Muscle layer of duodenum (tissue), 2 donors: ENCODE measurements at regions not wholly inside any gene's neighbourhood (a gene's known extent, or its start where the extent isn't known, plus 50 kb on each side); places are given as distances from the start of the nearest gene placed in this dataset.

Experiments
- H3K27ac ChIP-seq: one replicate; pipeline ENCODE4 v1.7.0; 2013; ENCODE audit warnings: mild to moderate bottlenecking, low read length
- H3K27me3 ChIP-seq: one replicate; pipeline ENCODE4 v1.7.0; 2013; ENCODE audit warnings: low read depth, mild to moderate bottlenecking, control low read depth, low read length
- H3K36me3 ChIP-seq, 2 donors: one replicate each; pipeline ENCODE4 v1.7.0; 2013; ENCODE audit warnings: low read length in 2 of 2, control low read depth in 1 of 2, mild to moderate bottlenecking in 1 of 2; ENCODE audit not compliant: insufficient read depth in 2 of 2, control insufficient read depth in 1 of 2
- H3K4me1 ChIP-seq, 2 donors: one replicate each; pipeline ENCODE4 v1.7.0; 2013; ENCODE audit warnings: low read length in 2 of 2, mild to moderate bottlenecking in 2 of 2, control low read depth in 1 of 2, moderate library complexity in 1 of 2; ENCODE audit not compliant: insufficient read depth in 2 of 2, control insufficient read depth in 1 of 2
- H3K4me3 ChIP-seq, 2 donors: one replicate each; pipeline ENCODE4 v1.7.0; 2013; ENCODE audit warnings: low read length in 2 of 2, low read depth in 1 of 2, mild to moderate bottlenecking in 1 of 2
- H3K9me3 ChIP-seq, 2 donors: one replicate each; pipeline ENCODE4 v1.7.0; 2013; ENCODE audit warnings: low read length in 2 of 2, control low read depth in 1 of 2, mild to moderate bottlenecking in 1 of 2; ENCODE audit not compliant: control insufficient read depth in 1 of 2
- donor health status: healthy.

DNA sequence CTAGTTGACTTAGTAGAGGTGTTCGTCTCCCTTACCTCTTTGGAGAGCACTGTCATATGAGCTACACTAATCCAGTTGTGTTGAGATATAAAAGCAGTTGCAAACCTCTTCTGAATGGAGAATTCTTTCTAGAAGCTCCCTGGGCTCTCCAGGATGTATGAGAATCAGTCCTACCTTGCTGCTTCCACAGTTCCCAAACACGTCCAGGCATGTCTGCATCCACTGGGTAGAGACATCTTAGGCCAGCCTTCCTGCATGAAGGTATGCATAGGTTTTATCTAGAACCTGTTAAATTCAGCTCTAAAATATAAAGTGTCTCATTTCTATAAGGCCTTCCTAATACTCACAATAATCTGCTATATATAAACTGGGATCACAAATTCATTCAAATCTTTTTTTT lies 297.7 kb downstream of the CDC5L start:
- no peaks in the 10 kb centered on the region for H3K4me1 ChIP-seq
- H3K27me3 ChIP-seq, result no peaks in the 10 kb centered on the region
- no peak overlapping the region for H3K4me3 ChIP-seq
- no peak overlapping the region for H3K27ac ChIP-seq
- H3K36me3 ChIP-seq, result no peaks in the 10 kb centered on the region
- peaks cover 0 to 6% of the 10 kb centered on the region in 2 donors for H3K9me3 ChIP-seq

DNA sequence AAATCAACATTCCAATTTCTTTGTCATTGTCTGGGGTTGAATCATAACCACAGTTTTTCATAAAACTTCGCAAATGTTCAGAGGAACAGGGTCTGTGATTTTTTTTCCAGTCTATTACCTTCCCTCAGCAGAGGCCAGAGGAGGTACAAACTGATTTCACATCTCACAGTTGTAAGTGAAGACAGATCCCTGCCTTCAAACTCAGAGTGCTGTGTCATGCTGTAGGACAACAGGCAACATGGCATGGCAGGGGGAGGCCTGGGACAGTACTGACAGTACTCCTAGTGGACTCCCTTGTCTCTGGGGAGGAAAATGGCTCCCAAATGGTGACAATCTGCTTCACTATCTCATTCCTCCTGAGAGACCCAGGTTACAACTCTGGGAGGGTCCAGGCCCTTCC lies 308.6 kb downstream of the CDC5L start:
- H3K9me3 ChIP-seq, result no peaks in the 10 kb centered on the region
- H3K27ac ChIP-seq, result no peak overlapping the region
- H3K36me3 ChIP-seq, result no peaks in the 10 kb centered on the region

DNA sequence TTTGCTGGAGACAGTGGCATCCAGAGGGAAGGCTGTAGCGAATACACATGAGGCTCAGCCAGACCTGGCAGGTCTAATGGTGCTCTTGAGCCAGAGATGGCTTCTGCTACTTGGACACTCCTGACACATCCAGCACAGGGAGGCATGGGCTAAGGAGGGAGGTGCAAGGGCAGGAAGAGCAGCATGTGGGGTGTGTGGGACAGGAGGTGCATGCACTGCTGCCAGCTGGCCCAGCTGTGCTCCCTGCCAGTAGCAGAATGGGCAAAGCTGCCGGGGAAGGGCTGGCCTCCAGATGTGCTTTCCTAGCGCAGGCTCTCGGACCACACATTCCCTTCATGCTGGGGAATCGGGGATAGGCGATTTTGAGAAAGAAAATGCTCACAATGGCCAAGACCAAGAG lies 309.2 kb downstream of the CDC5L start:
- Histone ChIP-seq H3K27me3 (no peaks in the 10 kb centered on the region), H3K36me3 (no peaks in the 10 kb centered on the region), H3K4me3 (no peak overlapping the region), H3K27ac (no peak overlapping the region), H3K4me1 (no peaks in the 10 kb centered on the region), H3K9me3 (no peaks in the 10 kb centered on the region)

More for the DNA sequence above, 308.6 kb downstream of the CDC5L start:
- no peaks in the 10 kb centered on the region for H3K4me1 ChIP-seq
- H3K4me3 ChIP-seq, result no peak overlapping the region
- no peaks in the 10 kb centered on the region for H3K27me3 ChIP-seq

DNA sequence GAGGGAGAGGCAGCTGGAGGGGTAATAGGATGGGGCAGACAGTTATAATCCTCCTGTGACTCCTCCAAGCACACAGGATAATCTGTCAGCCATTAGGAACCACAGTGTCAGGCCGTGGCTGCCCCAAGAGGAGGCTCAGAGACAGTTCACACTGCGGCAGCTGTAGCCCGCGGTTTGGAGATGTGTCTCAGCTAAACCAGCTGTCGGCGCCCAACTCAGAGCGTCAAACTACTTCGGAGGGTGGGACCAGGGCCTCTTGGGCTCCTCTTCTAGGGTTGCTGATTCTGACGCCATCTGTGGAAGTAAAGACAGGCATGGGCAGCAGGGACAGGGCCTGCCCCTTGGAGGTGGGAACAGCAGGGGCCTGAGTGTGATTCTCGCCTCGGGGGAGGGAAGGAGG lies 309.8 kb downstream of the CDC5L start:
- no peak overlapping the region for H3K4me3 ChIP-seq
- no peaks in the 10 kb centered on the region for H3K27me3 ChIP-seq
- H3K27ac ChIP-seq, result no peak overlapping the region
- no peaks in the 10 kb centered on the region for H3K36me3 ChIP-seq
- no peaks in the 10 kb centered on the region for H3K9me3 ChIP-seq
- H3K4me1 ChIP-seq, result no peaks in the 10 kb centered on the region

DNA sequence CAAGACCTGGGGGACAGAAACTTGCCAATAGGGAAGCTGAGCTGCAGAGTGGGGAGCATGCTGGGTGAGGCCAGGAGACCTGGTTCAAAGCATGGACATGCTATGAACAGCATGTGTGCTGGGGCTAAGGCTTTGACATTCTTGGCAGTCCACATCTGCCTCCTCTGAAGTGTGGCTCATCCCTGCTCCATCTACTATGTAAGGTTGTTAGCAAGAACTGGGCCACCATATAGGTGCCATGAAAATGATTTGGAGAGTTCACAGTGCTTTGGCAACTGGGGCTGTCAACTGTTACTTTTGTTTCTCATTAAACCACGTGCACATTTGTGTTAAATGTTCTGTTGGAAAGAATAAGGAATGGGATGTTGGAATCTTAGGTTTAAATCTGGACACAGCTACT lies 311.1 kb downstream of the CDC5L start:
- Histone ChIP-seq H3K4me3 (no peak overlapping the region), H3K27ac (no peak overlapping the region), H3K9me3 (no peaks in the 10 kb centered on the region), H3K4me1 (no peaks in the 10 kb centered on the region), H3K27me3 (no peaks in the 10 kb centered on the region), H3K36me3 (no peaks in the 10 kb centered on the region)

DNA sequence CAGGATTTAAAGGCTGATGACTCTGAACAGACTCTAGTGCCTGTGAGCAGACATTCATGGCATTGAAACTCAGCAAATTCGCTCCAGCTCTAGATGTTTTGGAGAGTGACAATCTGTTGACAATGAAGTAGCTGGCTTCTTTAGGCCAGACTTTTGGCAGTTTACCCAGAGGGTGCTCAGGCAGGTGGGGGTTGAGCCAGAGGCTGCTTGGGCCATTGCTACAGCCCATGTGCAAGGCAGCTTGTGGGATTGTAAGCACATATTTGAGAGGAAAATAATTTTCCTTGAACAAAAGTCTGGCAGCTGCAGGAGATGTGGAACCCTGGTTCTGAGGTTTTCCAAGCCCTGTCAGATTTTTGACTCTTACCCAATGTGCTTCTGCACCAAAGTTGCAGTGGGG lies 311.6 kb downstream of the CDC5L start:
- Histone ChIP-seq H3K36me3 (no peaks in the 10 kb centered on the region), H3K9me3 (no peaks in the 10 kb centered on the region), H3K4me1 (no peaks in the 10 kb centered on the region), H3K4me3 (no peak overlapping the region), H3K27me3 (no peaks in the 10 kb centered on the region), H3K27ac (no peak overlapping the region)

- Histone ChIP-seq H3K27me3 (no peaks in the 10 kb centered on the region), H3K4me3 (no peak overlapping the region), H3K9me3 (no peaks in the 10 kb centered on the region), H3K27ac (no peak overlapping the region), H3K36me3 (no peaks in the 10 kb centered on the region), H3K4me1 (no peaks in the 10 kb centered on the region)
Observed at GRCh38 chr6:44699851-44700250, 312.3 kb downstream of the CDC5L start.

DNA sequence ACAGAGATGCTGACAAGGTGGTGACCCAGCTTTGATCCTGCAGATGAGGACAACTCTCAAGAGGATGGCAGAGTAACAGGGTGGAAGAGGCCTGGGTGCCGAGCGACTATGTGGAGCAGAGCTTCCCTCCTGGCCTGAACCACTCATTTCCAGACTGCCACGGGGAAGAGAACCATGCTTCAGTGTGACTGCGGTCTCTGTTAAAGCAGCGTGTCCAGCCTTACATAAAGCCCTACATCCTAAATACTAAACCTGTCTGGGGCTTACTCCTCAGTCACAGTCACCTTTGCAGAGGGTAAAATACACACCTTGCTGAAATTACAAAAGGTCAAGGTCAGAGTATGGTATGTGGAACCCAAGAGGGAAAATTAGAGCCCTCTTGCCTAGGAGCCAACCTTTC lies 312.9 kb downstream of the CDC5L start:
- H3K4me3 ChIP-seq, result no peak overlapping the region
- no peaks in the 10 kb centered on the region for H3K4me1 ChIP-seq
- no peaks in the 10 kb centered on the region for H3K27me3 ChIP-seq
- H3K9me3 ChIP-seq, result no peaks in the 10 kb centered on the region
- no peaks in the 10 kb centered on the region for H3K36me3 ChIP-seq
- H3K27ac ChIP-seq, result no peak overlapping the region

DNA sequence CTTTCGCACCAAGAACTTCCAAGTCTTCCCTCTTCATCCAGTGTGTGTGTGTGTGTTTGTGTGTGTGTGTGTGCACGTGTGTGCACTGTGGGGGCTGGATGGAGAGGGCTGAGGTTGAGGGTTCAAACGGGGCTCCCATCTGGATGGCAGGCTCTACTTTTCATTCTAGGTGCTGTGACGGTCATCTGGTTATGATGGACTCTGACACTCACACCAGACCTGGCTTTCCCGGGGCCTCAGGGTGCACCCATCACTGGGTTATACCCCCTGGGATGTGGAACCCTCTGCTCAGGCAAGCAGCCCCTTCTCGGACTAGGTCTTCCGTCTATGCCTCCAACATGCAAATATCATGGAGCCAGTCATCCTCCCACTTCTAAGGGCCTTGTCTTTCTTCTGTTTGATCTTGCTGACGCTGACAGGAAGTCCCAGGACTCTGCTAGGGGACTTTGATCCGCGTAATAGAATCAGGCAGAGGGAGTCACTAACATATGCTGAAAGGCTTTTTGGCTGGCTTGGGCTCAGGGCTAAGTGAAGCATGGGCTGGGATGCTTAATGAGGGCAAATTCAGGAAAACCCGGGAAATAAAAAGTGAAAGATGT lies 313.6 kb downstream of the CDC5L start:
- no peak overlapping the region for H3K27ac ChIP-seq
- H3K36me3 ChIP-seq, result no peaks in the 10 kb centered on the region
- H3K27me3 ChIP-seq, result no peaks in the 10 kb centered on the region
- no peaks in the 10 kb centered on the region for H3K4me1 ChIP-seq
- H3K4me3 ChIP-seq, result no peak overlapping the region
- no peaks in the 10 kb centered on the region for H3K9me3 ChIP-seq

DNA sequence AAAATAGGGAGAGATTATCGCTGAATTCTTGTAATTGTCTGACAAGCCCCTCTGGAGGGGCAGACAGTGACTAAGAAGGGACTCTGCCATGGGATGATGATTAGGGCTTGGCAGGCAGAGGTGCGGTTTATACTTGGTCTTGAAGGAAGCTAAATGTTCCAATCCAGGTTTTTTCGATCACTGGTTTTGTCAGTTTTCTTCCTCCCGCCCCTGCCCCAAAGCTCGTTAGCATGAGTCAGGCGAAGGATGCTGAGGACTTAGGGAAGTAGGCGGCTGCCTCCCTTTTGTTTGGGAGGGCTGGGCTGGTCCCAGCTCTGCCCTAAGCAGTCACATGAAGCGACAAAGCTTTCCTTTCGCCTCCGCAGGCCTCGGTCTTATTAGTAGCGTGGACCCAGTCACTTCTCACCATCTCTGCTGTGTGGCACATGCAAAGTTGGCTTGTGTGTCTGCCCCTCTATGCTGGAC lies 314.2 kb downstream of the CDC5L start:
- H3K36me3 ChIP-seq, result no peaks in the 10 kb centered on the region
- no peak overlapping the region for H3K27ac ChIP-seq
- no peaks in the 10 kb centered on the region for H3K9me3 ChIP-seq
- H3K4me3 ChIP-seq, result no peak overlapping the region
- H3K4me1 ChIP-seq, result no peaks in the 10 kb centered on the region
- no peaks in the 10 kb centered on the region for H3K27me3 ChIP-seq

- H3K36me3 ChIP-seq, result no peaks in the 10 kb centered on the region
- H3K27ac ChIP-seq, result no peak overlapping the region
- no peaks in the 10 kb centered on the region for H3K9me3 ChIP-seq
- no peaks in the 10 kb centered on the region for H3K4me1 ChIP-seq
- no peak overlapping the region for H3K4me3 ChIP-seq
- H3K27me3 ChIP-seq, result no peaks in the 10 kb centered on the region
Observed at GRCh38 chr6:44702292-44702691, 314.8 kb downstream of the CDC5L start.
